Heart right ventricle (tissue), 16 donors: ENCODE measurements at regions not wholly inside any gene's neighbourhood (a gene's known extent, or its start where the extent isn't known, plus 50 kb on each side); places are given as distances from the start of the nearest gene placed in this dataset.
"Not testable (repeated sequence)": the region's sequence is repeated elsewhere in the genome, so short reads cannot be mapped to it uniquely, and the experiment has no call there.

Experiments used
- ATAC-seq, 8 donors: fragments of 200-7000 bp; cut with Tn5 transposase; one replicate each; pipeline ENCODE4 v1.9.1; 2020; ENCODE audit warnings: mild to moderate bottlenecking in 8 of 8, moderate library complexity in 8 of 8, moderate number of reproducible peaks in 1 of 8
- DNase-seq, 2 donors: peaks; one replicate each; pipeline ENCODE4 v3.0.0-alpha.2; 2020
- H3K27ac ChIP-seq, 10 donors: fragments of 200-600 bp; sonication (generic) in 2 of 10; one replicate each; pipeline versions ENCODE4 v1.5.0 to v1.8.0; 2020 to 2022; ENCODE audit warnings: mild to moderate bottlenecking in 3 of 10
- H3K27me3 ChIP-seq, 7 donors: fragments of 200-600 bp; one replicate each; pipeline ENCODE4 v1.8.0; 2021 to 2022; ENCODE audit warnings: mild to moderate bottlenecking in 2 of 7
- H3K36me3 ChIP-seq, 9 donors: fragments of 200-600 bp; sonication (generic) in 1 of 9; one replicate each; pipeline versions ENCODE4 v1.5.0 to v1.8.0; 2020 to 2022; ENCODE audit warnings: mild to moderate bottlenecking in 2 of 9
- H3K4me1 ChIP-seq, 9 donors: fragments of 200-600 bp; sonication (generic) in 1 of 9; one replicate each; pipeline versions ENCODE4 v1.5.0 to v1.8.0; 2020 to 2022; ENCODE audit warnings: mild to moderate bottlenecking in 4 of 9
- H3K4me3 ChIP-seq, 10 donors: fragments of 200-600 bp; sonication (generic) in 2 of 10; one replicate each; pipeline versions ENCODE4 v1.5.0 to v1.8.0; 2020 to 2022; ENCODE audit warnings: mild to moderate bottlenecking in 7 of 10, moderate library complexity in 2 of 10
- H3K9me3 ChIP-seq, 11 donors: fragments of 200-600 bp in 10 of 11; sonication (generic) in 2 of 11; one replicate each; pipeline versions ENCODE4 v1.5.0 to v1.8.0; 2013 to 2022; ENCODE audit warnings: mild to moderate bottlenecking in 2 of 11, control low read depth in 1 of 11, moderate library complexity in 1 of 11
- WGBS, 2 donors: extraction: QIAGEN DNeasy Blood & Tissue Kit; methylation state at CpG; one replicate each; pipeline ENCODE4 v1.1.7; 2013; ENCODE audit warnings: inconsistent platforms in 1 of 2; 5-methylcytosine and 5-hydroxymethylcytosine counted together
- intact Hi-C, 10 donors: fragments of 100-400 bp; cut with DNase I; formaldehyde crosslinking; loops; one replicate each; pipeline versions ENCODE4 v1.11.1 to v1.14.2; 2022
- TF ChIP-seq, protein P1 (sequence below), 9 donors: fragments of 200-600 bp; sonication (generic) in 2 of 9; IDR thresholded peaks; one replicate each; pipeline versions ENCODE4 v1.5.0 to v1.8.0; 2021 to 2022; ENCODE audit warnings: antibody characterized with exemption in 9 of 9, mild to moderate bottlenecking in 5 of 9, moderate library complexity in 1 of 9
- donor health status: Arrhythmogenic right ventricular cardiomyopathy.
- donor health status: ischemic (EF 13 %, LVEDD 7.1; RV severe dilation, severe dysfunction).
- donor health status: healthy with polysubstance abuse.
- donor health status: DM: no; HTN: yes; CAD: no.
- donor health status: DM: no; HTN: no; CAD: no.
- donor health status: ischemic (EF 25% LVEDD 6.9; RV normal size, moderate dysfunction).
- donor health status: ischemic (EF 25% LVEDD 5.7; RV mildly dilated, moderate dysfunction).
- donor health status: healthy.
- donor health status: DM: yes; HTN: yes; CAD: no.
- donor health status: Ischemic cardiomyopathy.
- donor health status: ischemic (EF 35%, LVEDD 5.7; RV mildly dilated, moderate dysfunction).
- donor health status: nonischemic (EF 11% LVEDD 7.7; RV severe dilation, severe dysfunction).
- donor health status: DM: yes; HTN: yes; CAD: no.
- donor health status: PGD.
- donor health status: ischemic (EF 29% LVEDD 5.4; RV normal size, mild dysfunction).
- donor health status: nonischemic (EF 23%, LVEDD 6.1; RV moderate dilation, normal function).

DNA sequence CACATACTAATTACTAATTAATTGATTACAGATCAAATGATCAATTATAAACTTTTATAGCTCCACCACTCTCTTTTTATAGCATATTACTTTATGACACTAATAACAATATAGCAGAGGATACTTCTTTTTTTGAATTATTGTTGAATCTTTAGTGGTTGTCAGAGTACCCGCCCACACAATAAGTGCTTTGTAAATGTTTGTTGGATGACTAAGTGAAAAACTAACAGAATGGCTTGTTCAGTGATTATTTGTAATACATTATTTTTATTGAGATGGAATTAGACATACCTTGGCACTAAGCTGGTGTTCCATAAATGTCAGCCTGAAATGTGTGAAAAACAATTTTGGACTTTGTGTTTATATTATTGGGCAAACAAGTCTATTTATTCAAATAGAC is 670.5 kb upstream of the ATXN7L3B start:
- no peak overlapping the region for H3K27ac ChIP-seq
- no peaks in the 10 kb centered on the region for H3K4me1 ChIP-seq
- intact Hi-C loops, result no loop called here
- 85 to 89% methylated on average over 1 of the region's 1 CpG for WGBS, 2 donors
- H3K36me3 ChIP-seq, result no peaks in the 10 kb centered on the region
- H3K27me3 ChIP-seq, result no peaks in the 10 kb centered on the region
- TF ChIP-seq, protein P1, sequence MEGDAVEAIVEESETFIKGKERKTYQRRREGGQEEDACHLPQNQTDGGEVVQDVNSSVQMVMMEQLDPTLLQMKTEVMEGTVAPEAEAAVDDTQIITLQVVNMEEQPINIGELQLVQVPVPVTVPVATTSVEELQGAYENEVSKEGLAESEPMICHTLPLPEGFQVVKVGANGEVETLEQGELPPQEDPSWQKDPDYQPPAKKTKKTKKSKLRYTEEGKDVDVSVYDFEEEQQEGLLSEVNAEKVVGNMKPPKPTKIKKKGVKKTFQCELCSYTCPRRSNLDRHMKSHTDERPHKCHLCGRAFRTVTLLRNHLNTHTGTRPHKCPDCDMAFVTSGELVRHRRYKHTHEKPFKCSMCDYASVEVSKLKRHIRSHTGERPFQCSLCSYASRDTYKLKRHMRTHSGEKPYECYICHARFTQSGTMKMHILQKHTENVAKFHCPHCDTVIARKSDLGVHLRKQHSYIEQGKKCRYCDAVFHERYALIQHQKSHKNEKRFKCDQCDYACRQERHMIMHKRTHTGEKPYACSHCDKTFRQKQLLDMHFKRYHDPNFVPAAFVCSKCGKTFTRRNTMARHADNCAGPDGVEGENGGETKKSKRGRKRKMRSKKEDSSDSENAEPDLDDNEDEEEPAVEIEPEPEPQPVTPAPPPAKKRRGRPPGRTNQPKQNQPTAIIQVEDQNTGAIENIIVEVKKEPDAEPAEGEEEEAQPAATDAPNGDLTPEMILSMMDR (IDR thresholded peaks at IDR 0.05), result no peak
- ATAC-seq, result no peak
- H3K4me3 ChIP-seq, result no peak overlapping the region
- no peak for DNase-seq
- H3K9me3 ChIP-seq, result no peaks in the 10 kb centered on the region

DNA sequence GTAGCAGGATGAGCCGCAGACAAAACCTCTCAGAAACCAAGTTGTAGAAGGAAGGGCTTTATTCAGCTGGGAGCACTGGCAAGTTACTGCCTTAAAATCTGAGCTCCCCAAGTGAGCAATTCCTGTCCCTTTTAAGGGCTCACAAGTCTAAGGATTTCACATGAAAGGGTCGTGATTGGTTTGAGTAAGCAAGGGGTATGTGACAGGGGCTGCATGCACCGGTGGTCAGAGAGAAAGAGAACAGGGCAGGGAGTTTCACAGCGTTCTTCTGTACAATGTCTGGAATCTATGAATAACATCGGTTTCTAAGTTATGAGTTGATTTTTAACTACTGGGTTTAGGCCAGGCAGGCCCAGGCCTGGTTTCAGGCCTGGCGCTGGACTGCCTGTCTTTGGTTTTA is 660.3 kb upstream of the ATXN7L3B start:
- H3K4me1 ChIP-seq, DNase-seq, intact Hi-C loops, H3K27ac ChIP-seq, H3K4me3 ChIP-seq, H3K36me3 ChIP-seq, H3K9me3 ChIP-seq, ATAC-seq, H3K27me3 ChIP-seq: not testable (repeated sequence)
- WGBS, 2 donors, result 92 to 93% methylated on average over 6 of the region's 6 CpGs

DNA sequence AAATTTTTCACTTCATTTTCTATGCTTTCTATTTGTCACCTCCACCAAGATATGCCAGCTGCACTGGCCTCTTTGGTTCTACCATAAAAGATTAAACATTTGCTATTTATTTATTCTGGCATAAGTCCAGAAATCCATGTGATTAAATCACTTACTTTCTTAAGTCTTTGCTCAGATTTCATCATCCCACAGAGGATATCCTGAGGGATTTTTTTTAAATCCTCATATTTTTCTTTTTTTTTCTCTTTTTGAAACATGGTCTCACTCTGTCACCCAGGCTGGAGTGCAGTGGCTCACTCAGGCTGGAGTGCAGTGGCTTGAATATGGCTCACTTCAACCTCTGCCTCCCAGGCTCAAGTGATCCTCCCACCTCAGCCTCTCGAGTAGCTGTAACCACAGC is 645.4 kb upstream of the ATXN7L3B start:
- H3K27me3 ChIP-seq, result no peaks in the 10 kb centered on the region
- intact Hi-C loops, result no loop called here
- no peaks in the 10 kb centered on the region for H3K36me3 ChIP-seq
- H3K4me3 ChIP-seq, result no peak overlapping the region
- 67 to 70% methylated on average over 1 of the region's 1 CpG for WGBS, 2 donors
- H3K4me1 ChIP-seq, result no peaks in the 10 kb centered on the region
- no peaks in the 10 kb centered on the region for H3K9me3 ChIP-seq
- ATAC-seq, result no peak
- TF ChIP-seq, protein P1 (IDR thresholded peaks at IDR 0.05), result no peak
- no peak for DNase-seq
- H3K27ac ChIP-seq, result no peak overlapping the region

DNA sequence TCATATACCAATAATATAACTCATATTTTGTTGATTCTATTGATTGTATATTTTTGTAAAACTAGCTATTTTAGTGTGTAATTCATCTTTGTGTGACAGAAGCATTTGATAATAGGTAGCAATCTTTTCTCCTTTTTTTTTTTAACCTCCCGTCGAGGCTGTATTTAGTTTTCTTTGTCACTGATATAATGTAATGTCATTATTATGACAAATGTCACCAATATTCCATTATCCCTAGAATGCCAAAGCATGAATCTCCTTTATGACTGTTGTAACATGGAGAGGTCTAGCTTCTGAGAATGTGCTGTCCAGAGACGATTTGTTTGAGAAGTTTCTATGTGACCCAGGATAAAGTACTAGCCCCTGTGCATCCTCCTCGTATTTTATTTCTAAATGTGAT is 639.0 kb upstream of the ATXN7L3B start:
- no peak overlapping the region for H3K27ac ChIP-seq
- intact Hi-C loops, result no loop called here
- TF ChIP-seq, protein P1 (IDR thresholded peaks at IDR 0.05), result no peak
- no peak for DNase-seq
- no peak overlapping the region for H3K4me3 ChIP-seq
- no peaks in the 10 kb centered on the region for H3K27me3 ChIP-seq
- no peaks in the 10 kb centered on the region for H3K36me3 ChIP-seq
- 75 to 78% methylated on average over 4 of the region's 4 CpGs for WGBS, 2 donors
- H3K4me1 ChIP-seq, result no peaks in the 10 kb centered on the region
- ATAC-seq, result no peak
- H3K9me3 ChIP-seq, result no peaks in the 10 kb centered on the region

DNA sequence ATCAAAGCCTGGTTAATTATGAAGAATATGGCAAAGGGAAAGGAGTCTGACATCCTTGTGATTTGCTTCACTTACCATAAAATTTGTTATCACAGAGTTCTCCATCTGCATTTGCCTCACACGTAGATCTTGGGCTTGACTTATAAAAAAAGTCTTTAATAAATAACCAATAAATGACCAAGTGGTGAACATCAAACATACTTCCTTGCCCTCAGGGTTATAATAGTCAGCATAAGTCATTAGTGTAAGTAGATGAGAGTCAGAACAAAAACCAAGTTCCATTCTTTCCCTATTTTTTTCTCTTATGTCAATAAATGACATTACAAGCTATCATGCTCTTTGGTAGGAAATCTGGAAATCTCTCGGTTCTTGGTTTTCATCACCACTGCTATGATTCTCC is 635.4 kb upstream of the ATXN7L3B start:
- Histone ChIP-seq H3K9me3 (no peaks in the 10 kb centered on the region), H3K27me3 (no peaks in the 10 kb centered on the region), H3K4me3 (no peak overlapping the region), H3K36me3 (no peaks in the 10 kb centered on the region), H3K4me1 (no peaks in the 10 kb centered on the region), H3K27ac (no peak overlapping the region)
- TF ChIP-seq, protein P1 (IDR thresholded peaks at IDR 0.05), result no peak
- DNase-seq, result no peak
- no peak for ATAC-seq
- WGBS, 2 donors, result 82 to 84% methylated on average over 2 of the region's 2 CpGs
- intact Hi-C loops, result no loop called here
